Left renal pelvis (tissue), 4 donors: ENCODE measurements at regions not wholly inside any gene's neighbourhood (a gene's known extent, or its start where the extent isn't known, plus 50 kb on each side); places are given as distances from the start of the nearest gene placed in this dataset.
A peak's percentile ranks its signal among the peaks of the same experiment; 100 is the strongest.

Source experiments
- DNase-seq, 4 donors: peaks; one replicate each; pipeline ENCODE4 v3.0.0-alpha.2; 2013; ENCODE audit warnings: low read depth in 4 of 4, low spot score in 3 of 4

DNA sequence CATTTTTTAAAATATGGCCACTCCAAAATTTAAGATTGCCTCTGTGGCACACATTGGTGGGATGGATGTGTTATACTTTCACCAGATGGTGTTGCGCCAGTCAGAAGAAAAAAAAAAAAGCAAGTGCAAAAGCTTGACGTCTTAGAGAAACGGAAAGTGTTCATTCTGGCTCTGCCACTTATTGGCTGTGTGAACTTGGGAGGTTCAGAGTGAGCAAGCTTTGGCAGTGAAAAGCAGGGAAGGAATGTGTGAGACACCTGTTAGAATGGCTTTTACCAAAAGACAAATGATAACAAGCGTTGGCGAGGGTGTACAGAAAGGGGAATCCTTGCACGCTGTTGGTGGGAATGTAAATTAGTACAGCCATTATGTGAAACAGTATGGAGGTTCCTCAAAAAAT, 298.0 kb downstream of the TMEM114 start:
- DNase-seq = no peak

DNA sequence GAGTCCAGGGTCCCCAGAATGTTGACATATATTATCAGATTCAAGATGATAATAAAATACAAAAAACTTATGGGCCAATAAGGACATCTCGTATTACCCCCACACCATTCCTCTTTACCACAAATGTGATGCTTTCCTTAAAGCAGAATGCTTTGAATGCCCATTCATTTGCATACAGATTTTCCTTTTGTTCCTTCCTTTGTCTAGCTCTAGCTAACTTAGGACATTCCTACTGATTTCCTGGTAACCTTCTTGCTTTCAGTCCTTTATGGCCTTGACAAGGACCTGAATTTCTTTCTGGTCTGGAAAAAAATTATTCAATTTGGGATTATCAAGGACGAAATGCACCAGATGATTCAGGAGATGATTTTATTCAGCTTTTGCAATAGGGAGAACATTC, 304.0 kb downstream of the TMEM114 start:
- no peak for DNase-seq

DNA sequence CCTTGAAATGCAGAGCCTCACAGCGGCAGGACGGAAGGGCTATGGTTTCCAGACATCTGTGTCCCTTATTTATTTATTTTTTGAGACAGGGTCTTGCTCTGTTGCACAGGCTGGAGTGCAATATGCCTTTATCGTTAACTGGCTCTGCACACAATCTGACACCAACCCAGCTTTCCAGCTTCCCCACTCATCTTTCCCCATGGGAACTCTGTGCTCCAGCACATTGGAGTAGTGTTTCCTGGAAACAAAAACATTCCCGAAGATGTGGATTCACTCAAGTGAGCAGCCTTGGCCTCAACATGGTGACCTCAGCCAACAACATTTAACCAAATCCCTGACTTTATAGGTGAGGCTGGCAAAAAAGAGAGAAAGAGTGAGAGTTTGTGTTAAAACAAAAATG, 307.1 kb downstream of the TMEM114 start:
- peak in 1 of 4 donors; percentile 24 for DNase-seq

DNA sequence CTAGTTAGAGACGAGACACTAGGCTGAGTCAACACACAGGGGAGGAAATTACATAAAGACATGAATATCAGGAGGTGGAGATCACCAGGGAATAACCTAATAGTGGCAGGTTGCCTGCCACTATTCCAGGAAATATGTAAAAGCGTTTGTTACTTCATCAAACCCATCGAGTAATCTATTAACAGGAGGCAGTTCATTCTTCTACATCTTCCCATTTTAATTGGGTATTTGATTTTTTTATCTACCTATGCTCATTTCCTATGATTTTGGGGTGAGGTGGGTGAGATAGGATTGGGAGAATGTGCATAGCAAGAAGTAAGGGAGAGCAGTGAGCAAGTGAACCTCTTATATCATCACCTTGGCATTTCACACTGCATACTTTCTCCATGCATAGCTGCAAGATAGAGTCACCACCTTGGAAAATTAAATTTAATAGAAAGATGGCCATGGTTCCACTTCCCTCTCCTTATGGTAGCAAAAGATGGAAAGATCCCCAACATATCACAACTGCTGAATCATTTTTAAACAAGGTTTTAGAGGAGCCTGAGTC, 312.2 kb downstream of the TMEM114 start:
- no peak for DNase-seq

DNA sequence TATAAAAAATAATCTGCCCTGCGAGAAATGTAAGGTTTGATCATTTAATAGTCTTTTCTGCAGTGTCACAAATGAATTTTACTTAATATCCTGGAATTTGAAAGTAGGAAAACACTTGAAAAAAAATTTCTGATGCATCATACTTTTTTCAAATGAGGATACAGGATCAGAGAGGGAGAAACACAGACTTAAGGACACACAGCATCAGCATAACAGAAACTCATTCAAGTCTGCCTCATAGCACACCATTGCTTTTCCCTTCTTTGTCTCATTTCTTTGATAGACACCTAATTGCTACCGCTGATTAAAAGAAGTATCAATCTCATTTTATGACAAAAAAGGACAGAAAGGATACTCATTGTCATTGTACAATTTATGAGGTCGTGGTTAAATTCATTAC, 319.0 kb downstream of the TMEM114 start:
- no peak for DNase-seq

DNA sequence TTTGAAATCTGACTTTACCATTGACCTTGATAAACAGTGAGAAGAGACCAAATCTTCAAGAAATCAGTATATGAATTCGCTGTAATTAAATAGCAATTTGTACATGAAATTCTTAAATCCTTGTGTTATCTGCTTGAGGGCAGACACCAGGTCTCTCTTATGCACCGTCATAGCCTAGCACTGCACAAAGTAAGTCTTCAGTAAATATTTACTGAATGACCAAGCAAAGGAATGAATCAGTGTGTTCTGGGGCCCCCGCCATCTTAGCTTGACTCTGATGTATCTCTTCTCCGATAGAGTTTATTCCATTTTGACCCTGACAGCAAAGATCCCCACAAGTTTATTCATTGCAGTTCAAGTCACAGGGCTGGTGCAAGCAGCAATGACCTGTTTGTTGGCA, 328.0 kb downstream of the TMEM114 start:
- no peak for DNase-seq

DNA sequence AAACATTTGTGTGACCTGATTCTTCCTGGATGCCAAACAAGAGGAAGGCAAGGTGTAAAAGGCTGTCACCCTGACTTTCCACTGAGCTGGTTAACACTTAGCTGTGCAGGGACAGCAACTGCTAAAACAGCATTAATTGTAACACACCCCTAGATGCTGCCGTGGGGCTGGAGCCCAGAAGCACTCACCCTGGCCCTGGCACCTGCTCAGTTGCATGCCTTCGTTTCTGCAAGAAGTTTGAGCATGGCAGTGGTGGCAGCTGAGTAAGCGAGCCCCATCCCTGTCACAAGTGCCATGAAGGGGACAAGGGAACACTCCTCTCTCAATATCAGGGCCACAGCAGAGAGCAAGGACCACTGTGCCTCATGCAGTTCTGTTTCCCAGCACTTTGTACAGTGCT, 330.2 kb downstream of the TMEM114 start:
- no peak for DNase-seq

DNA sequence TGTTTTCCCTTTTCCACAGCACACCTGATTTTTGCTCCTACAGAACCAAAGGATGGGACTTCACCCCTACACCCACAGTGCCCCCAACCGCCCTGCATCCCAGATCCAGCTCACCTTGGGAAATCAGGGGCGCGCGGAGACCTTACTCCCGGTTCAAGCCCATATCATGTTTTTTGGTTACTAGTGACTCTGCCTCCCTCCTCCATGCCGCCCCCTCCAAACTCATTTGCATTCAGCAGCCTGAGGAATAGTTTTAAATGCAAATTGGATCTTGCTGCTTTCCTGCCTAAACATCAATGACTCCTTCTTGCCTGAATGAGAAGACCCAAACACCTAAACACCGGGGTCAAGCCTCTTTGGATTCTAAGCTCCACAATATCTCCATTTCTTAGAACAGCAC, 331.8 kb downstream of the TMEM114 start:
- no peak for DNase-seq

DNA sequence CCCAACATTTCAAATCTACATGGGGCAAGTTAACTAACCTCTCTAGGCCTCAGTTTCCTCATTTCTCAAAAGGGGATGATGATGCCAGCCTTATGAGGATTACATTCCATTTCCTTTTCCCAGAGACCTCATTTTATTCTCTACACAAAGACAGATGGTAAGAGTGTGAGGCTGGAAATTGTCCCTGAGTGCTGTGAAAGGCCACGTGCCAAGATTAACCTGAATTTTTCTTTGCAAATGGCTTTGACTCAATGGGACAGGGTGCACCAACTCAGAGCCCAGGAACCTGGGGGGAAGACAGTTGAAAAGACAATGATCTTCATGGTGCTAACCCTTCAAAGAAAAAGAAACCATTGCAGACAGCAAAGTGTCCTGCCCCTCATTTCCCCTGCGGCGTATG, 332.8 kb downstream of the TMEM114 start:
- no peak for DNase-seq

DNA sequence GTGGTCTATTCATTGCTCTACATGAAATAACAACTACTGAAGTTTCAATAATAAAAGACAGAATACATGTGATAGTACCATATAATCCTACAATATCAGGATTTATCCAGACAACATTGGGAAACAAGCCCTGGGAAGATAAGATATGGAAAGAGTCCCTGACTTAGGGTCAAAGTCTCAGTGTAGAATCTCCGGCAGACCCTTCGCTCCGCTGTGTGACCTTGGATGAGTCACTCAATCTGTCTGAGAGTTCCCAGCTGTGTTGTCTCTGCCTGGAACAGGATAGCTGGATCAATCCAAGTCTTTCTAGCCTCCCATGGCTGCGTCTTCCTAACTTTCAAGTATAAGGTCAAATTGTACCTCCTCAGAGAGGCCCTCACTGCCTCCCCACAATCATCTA, 335.9 kb downstream of the TMEM114 start:
- no peak for DNase-seq

DNA sequence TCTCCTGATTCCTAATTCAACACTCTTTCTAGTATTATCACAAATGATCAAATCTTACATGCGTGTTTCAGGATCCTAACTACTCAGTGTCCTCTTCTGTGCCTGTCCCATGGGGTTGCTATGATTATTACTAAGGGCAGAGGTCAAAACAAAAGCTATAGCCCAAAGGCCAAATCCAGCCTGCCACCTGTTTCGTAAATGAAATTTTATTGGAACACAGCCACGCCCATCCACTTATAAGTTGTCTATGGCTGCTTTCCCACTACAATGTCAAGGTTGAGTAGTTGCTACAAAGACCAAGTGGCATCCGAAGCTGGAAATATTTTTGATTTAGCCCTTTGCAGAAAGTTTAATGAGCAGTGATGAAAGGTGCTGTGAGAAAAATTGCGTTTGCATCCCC, 336.6 kb downstream of the TMEM114 start:
- no peak for DNase-seq

DNA sequence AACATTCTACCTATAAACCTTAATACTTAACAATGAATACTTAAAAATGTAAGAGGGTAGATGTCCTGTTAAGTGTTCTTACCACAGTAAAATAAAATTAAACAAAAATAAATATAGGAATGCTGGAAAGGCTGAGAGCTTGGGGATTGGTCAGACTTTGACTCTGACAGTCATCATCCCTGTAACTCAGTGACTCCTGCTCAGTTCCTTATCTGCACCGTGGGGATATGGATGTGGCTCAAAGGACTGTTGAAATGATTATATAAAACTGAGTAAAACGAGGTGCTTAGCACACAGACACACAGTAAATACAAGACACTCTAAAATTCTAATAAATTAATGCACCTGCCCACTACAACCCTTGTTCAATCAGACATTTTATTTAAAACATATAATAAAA, 338.6 kb downstream of the TMEM114 start:
- no peak for DNase-seq

DNA sequence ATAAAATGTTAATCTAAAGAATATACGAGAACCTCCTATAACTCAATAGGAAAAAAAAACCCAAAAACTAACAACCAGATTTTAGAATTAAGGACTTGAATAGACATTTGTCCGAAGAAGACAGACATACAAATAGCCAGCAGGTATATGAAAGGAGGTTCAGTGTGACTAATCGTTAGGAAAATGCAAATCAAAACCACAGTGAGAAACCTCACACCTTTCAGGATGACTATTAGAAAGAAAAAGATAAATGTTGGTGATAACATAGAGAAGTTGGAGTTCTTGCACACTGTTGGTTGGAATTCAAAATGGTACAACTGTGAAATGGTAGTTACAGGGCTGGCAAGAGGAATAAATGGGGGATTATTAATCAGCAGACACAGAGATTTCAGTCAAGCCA, 339.0 kb downstream of the TMEM114 start:
- DNase-seq = no peak

DNA sequence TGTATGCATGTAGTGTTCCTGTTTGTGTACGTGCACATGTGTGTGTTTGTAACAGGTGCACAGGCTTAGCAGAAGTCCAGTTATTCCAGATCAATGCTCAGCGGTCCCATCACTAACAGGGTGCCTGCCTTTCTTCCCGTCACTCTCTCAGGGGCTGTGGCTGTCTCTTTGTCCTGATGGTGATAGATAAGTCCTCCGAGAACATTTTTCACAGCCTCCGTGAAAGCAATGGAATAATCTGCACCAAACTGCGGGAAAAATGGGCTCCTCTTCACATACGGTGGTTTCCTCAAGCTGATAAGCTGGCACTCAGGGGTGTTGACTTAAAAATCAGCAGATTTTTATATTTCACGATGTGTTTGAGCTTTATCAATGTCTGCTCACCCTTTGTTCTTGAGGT, 342.3 kb downstream of the TMEM114 start:
- DNase-seq = no peak

DNA sequence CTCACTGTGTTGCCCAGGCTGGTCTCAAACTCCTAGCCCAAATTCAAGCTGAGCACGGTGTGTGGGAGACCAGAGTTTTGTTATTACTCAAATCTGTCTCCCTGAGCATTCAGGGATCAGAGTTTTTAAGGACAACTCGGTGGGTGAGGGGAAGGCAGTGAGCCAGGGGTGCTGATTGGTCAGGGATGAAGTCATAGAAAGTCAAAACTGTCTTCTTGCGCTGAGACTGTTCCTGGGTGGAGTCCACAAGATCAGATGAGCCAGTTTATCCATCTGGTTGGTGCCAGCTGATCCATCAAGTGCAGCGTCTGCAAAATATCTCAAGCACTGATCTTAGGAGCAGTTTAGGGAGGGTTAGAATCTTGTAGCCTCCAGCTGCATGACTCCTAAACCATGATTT, 346.3 kb downstream of the TMEM114 start:
- DNase-seq = no peak

DNA sequence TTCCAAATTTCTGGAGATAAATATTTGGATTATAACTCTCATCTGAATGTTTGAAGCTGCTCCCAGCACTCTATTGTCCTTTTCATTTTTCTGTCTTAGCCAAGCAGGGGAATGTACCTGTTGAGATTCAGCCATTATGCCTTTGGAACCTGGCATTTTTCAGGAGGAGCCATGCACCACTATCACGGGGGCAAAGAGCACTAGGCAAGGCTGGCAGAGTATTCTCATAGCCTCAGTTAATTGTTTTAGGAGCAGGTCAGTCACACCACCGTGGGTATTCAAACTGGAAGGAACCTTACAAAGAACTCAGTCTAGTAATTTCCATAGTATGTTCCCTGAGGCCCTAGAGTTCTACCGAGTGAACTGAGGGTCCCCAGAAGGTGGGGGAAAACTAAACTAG, 348.9 kb downstream of the TMEM114 start:
- DNase-seq = no peak

DNA sequence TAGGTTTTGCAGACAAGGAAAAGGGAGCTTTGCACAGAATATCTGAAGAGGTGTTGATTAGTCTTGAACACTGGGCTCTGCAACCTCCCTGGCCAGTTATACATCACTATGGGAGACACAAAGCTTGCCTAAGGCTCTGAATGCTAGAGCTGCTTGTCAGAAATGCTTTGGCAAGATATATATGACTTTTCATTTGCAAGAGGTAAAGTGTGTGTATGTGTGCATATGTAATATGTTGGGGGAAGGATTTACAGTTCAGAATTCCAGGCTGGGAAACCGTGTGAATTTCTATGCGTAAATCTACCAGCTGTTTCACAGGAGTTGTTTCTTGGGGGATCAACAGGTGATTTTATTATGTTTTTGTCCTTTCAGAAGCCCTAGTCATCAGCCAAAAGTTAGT, 350.9 kb downstream of the TMEM114 start:
- DNase-seq = no peak

DNA sequence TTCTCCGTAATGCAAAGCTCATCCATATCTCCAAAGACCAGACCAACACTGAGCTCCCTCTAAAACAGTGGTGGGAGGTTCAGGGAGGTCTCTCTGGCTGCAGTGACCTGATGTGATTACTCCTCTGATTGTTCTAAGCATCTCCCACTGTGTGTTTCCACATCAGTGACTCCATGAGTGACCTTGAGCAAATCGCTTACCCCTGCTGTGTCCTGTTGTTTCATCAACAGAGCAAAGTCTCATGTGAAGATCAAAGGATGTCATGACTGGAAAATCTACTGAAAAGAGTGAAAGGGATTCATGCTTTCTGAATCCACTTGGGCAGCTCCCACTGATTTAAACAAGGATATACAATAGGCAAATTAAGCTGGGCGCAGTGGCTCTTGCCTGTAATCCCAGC, 352.9 kb downstream of the TMEM114 start:
- no peak for DNase-seq

DNA sequence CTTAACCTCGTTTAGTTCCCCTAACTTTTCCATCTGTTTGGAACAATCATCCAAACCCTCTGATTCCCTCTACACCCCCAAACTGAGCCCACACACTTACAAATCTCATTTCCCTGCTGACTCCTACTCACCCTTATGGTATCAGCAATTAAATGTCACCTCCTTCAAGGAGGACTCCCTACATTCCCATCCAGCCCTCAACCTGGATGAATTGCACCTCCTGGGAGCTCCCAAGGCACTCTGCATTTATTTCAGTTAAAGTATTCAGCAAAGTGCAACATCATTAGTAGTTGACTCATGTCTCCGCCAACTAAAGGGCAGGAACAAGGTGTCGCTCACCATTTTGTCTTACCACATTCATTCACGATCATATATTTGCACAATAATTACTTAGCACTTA, 353.5 kb downstream of the TMEM114 start:
- DNase-seq = no peak

DNA sequence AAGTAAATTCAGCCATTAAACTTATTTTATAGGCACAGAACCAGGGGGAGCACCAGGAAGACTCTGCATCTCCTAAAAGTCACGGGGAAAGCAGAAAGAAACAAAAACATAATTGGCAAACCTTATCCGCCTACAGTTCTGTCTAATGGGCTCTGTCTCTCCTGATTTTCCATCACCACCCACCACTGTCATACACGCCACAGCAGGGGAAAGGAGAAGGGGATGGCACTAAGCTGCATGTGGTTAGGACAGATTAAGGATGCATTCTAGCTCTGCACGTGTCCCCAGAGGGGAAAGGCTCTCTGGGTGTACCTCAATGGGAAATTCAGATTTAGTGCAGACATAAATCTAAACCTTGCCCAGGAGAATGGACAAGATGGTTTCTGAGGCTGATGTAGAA, 359.8 kb downstream of the TMEM114 start:
- DNase-seq = no peak

DNA sequence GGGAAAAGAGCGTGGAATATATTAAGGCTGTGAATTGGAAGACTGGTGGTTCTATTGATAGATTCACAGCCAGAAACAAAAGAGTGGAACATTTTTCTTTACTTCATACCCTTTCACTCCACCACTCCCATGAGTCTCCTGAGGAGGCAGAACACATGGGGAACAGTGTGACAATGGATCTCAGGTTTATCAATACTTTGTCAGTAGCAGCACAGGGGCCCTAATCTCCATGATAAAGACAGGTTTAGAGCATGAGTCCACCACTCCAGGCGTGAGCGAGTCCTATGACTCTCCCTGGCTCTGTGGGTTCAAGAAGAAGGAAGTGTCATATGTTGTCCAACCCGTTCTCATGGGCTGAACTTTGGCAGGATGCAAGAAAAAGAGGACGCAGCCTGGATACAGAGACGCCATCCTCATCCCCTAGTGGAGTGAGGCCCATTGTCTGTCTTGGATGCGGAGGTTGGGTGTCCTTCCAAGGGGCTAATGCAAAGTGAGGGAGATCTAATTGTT, 361.2 kb downstream of the TMEM114 start:
- no peak for DNase-seq

DNA sequence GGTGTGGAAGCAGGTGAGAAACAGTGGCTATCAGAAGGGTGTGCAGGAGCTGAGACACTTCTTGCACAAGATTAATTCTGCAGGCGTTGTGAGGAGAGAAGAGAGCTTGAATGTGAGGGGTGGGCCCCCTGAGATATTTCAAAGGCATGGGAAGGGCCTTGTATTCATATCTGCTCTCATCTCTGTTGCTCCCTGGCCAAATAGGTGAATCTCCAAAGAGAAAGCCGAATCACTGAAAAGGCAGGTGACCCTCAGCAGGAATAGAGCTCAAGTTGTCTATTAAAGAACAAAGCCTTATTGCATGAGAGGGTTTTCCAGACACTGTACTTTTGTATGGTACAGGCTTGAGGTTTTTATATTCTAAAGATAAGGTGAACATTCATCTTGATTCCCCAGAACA, 373.1 kb downstream of the TMEM114 start:
- no peak for DNase-seq

DNA sequence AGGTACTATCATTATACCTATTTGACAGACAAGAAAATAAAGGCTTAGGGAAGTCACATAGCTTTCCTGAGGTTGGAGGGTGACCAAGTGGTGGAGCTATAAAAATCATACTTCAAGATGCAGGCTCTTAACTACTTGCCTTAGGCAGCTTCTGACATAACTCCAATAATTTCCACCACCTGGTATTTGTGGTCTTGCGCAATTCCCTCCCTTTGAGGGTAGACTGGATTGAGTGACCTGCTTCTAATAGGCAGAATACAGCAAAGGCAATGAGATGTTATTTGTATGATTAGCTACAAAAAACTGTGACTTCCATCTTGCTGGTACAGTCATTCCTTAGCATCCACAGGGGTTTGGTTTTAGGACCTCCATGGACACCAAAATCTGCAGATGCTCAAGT, 385.5 kb downstream of the TMEM114 start:
- DNase-seq = no peak
